ENCODE measurements at regions not wholly inside any gene's neighbourhood (a gene's known extent, or its start where the extent isn't known, plus 50 kb on each side); places are given as distances from the start of the nearest gene placed in this dataset.

DNA sequence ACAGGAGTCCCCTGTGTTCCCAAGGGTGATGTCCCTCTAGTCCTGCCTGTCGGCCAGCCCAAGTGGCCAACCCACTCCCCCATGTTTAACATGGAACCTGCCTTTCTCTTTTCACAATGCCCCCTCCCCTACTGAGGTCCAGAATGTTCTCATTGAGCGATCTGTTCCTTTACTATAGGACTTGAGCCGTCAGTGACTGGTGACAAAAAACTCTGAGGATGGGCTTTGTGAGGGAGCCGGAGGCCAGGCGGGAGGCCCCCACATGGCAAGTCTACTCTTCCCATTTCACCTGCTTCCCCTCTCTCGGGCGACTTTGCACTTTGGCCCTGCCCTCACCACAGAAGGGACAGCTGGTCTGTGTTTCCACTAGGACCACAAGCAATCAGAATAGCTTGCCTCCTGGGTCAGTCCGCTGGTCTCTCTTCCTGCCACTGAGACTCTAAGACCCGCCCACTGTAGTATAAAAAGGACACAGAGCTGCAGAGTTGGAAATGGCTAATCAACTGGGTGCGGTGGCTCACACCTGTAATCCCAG is 146.5 kb upstream of the RAB12 start:
- no peaks in the 10 kb centered on the region for H3K27me3 ChIP-seq (ENCODE audit: insufficient read depth, poor library complexity, severe bottlenecking)
- H3K27ac ChIP-seq (replicated peaks) = no peak overlapping the region
- DNase-seq (ENCODE audit: low read depth in 1 of 2, low spot score in 1 of 2) = no peak
- TF ChIP-seq GABPA (IDR thresholded peaks at IDR 0.05; ENCODE audit: low read depth) (no peak), SPI1 (IDR thresholded peaks at IDR 0.05; ENCODE audit: borderline replicate concordance, low read depth) (no peak), POLR2AphosphoS5 (IDR thresholded peaks at IDR 0.05; ENCODE audit: low read depth) (no peak)
- TF ChIP-seq, protein P1, sequence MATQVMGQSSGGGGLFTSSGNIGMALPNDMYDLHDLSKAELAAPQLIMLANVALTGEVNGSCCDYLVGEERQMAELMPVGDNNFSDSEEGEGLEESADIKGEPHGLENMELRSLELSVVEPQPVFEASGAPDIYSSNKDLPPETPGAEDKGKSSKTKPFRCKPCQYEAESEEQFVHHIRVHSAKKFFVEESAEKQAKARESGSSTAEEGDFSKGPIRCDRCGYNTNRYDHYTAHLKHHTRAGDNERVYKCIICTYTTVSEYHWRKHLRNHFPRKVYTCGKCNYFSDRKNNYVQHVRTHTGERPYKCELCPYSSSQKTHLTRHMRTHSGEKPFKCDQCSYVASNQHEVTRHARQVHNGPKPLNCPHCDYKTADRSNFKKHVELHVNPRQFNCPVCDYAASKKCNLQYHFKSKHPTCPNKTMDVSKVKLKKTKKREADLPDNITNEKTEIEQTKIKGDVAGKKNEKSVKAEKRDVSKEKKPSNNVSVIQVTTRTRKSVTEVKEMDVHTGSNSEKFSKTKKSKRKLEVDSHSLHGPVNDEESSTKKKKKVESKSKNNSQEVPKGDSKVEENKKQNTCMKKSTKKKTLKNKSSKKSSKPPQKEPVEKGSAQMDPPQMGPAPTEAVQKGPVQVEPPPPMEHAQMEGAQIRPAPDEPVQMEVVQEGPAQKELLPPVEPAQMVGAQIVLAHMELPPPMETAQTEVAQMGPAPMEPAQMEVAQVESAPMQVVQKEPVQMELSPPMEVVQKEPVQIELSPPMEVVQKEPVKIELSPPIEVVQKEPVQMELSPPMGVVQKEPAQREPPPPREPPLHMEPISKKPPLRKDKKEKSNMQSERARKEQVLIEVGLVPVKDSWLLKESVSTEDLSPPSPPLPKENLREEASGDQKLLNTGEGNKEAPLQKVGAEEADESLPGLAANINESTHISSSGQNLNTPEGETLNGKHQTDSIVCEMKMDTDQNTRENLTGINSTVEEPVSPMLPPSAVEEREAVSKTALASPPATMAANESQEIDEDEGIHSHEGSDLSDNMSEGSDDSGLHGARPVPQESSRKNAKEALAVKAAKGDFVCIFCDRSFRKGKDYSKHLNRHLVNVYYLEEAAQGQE (IDR thresholded peaks at IDR 0.05; ENCODE audit: insufficient replicate concordance, low read depth) = no peak
- TF ChIP-seq, protein P2, sequence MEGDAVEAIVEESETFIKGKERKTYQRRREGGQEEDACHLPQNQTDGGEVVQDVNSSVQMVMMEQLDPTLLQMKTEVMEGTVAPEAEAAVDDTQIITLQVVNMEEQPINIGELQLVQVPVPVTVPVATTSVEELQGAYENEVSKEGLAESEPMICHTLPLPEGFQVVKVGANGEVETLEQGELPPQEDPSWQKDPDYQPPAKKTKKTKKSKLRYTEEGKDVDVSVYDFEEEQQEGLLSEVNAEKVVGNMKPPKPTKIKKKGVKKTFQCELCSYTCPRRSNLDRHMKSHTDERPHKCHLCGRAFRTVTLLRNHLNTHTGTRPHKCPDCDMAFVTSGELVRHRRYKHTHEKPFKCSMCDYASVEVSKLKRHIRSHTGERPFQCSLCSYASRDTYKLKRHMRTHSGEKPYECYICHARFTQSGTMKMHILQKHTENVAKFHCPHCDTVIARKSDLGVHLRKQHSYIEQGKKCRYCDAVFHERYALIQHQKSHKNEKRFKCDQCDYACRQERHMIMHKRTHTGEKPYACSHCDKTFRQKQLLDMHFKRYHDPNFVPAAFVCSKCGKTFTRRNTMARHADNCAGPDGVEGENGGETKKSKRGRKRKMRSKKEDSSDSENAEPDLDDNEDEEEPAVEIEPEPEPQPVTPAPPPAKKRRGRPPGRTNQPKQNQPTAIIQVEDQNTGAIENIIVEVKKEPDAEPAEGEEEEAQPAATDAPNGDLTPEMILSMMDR (IDR thresholded peaks at IDR 0.05; ENCODE audit: insufficient read depth, low read length) = no peak
- no peak overlapping the region for H3K4me3 ChIP-seq (replicated peaks; ENCODE audit: insufficient read depth, low read length)

DNA sequence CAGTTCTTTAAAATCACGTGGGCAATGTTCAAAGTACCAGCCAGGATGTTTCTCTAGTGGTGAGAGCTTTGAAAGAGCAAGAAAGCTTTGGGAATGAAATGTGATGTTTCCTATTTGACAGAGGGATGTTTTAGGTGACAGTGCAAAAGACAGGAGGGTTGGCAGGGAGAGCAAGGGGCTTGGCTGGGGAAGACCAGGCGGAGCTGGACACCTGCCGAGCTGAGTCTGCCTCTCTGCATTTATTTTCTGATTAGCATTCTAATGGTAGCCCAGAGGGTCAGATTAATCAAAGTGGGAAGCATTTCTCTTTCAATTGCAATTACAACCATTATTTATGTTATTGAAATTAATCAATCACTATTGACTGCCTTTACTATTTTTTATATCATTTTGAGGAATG is 145.4 kb upstream of the RAB12 start:
- TF ChIP-seq, protein P1 (IDR thresholded peaks at IDR 0.05; ENCODE audit: insufficient replicate concordance, low read depth) = no peak
- no peak for TF ChIP-seq POLR2AphosphoS5 (IDR thresholded peaks at IDR 0.05; ENCODE audit: low read depth)
- no peak for TF ChIP-seq SPI1 (IDR thresholded peaks at IDR 0.05; ENCODE audit: borderline replicate concordance, low read depth)
- TF ChIP-seq, protein P2 (IDR thresholded peaks at IDR 0.05; ENCODE audit: insufficient read depth, low read length) = no peak
- no peak for TF ChIP-seq GABPA (IDR thresholded peaks at IDR 0.05; ENCODE audit: low read depth)
- no peak overlapping the region for H3K4me3 ChIP-seq (replicated peaks; ENCODE audit: insufficient read depth, low read length)
- H3K27me3 ChIP-seq (ENCODE audit: insufficient read depth, poor library complexity, severe bottlenecking) = no peaks in the 10 kb centered on the region
- H3K27ac ChIP-seq (replicated peaks) = no peak overlapping the region
- DNase-seq (ENCODE audit: low read depth in 1 of 2, low spot score in 1 of 2) = no peak

DNA sequence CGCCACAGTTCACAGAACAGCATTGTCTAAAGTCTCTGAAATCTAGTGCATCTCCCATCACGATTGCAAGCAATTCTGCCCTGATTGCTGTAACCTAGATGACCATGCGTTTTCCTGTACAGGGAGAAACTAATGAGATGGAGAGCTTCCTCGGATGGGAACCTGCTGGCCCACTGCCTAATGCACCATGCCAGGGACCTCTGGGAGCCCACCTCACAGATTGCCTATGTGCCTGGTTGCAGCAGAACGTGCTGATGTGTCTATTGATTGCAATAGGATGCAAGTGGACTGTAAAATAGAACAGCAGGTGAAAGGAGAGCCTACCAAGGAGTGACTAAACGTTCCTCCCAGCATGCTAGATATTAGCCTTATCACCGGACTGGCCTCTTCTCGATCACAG is 141.0 kb upstream of the RAB12 start:
- no peak for DNase-seq (ENCODE audit: low read depth in 1 of 2, low spot score in 1 of 2)
- no peak overlapping the region for H3K27ac ChIP-seq (replicated peaks)
- H3K4me3 ChIP-seq (replicated peaks; ENCODE audit: insufficient read depth, low read length) = no peak overlapping the region
- TF ChIP-seq, protein P1 (IDR thresholded peaks at IDR 0.05; ENCODE audit: insufficient replicate concordance, low read depth) = no peak
- TF ChIP-seq POLR2AphosphoS5 (IDR thresholded peaks at IDR 0.05; ENCODE audit: low read depth) = no peak
- TF ChIP-seq, protein P2 (IDR thresholded peaks at IDR 0.05; ENCODE audit: insufficient read depth, low read length) = no peak
- no peak for TF ChIP-seq GABPA (IDR thresholded peaks at IDR 0.05; ENCODE audit: low read depth)
- TF ChIP-seq SPI1 (IDR thresholded peaks at IDR 0.05; ENCODE audit: borderline replicate concordance, low read depth) = no peak
- no peaks in the 10 kb centered on the region for H3K27me3 ChIP-seq (ENCODE audit: insufficient read depth, poor library complexity, severe bottlenecking)

Measured in HL-60 (cell line).